HEK293 (cell line): ENCODE measurements at regions not wholly inside any gene's neighbourhood (a gene's known extent, or its start where the extent isn't known, plus 50 kb on each side); places are given as distances from the start of the nearest gene placed in this dataset.

Experiments
- CTCF ChIA-PET: fragments of 350-600 bp; formaldehyde crosslinking; extraction: SDS; loops from one replicate; lab custom pipeline; 2021; ENCODE audit warnings: antibody characterized with exemption; lab: Yijun Ruan, JAX
- POLR2A ChIA-PET: fragments of 300-600 bp; formaldehyde crosslinking; extraction: SDS; loops from one replicate; lab custom pipeline; 2020; ENCODE audit warnings: antibody characterized with exemption, inconsistent platforms; lab: Yijun Ruan, JAX
- H3K27ac ChIP-seq: fragments of 200-500 bp; sonication (Bioruptor generic); 2 replicates; pipeline ENCODE4 v1.5.1; 2014; ENCODE audit warnings: low read depth, low read length, control low read depth, inconsistent platforms; ENCODE audit errors: extremely low read depth
- H3K36me3 ChIP-seq, 2 experiments: fragments of 200-500 bp in 1 of 2; sonication (Bioruptor generic) in 1 of 2; 1 replicate in 1 of 2; 2 replicates in 1 of 2; pipeline ENCODE4 v1.5.1; 2014 to 2017; ENCODE audit warnings: inconsistent platforms in 2 of 2, low read length in 2 of 2; ENCODE audit not compliant: control insufficient read depth in 2 of 2, insufficient read depth in 1 of 2
- H3K4me1 ChIP-seq: fragments of 200-500 bp; sonication (Bioruptor generic); 2 replicates; pipeline ENCODE4 v1.5.1; 2014; ENCODE audit warnings: mild to moderate bottlenecking, low read length, inconsistent platforms; ENCODE audit not compliant: control insufficient read depth, insufficient read depth
- H3K4me3 ChIP-seq: 2 replicates; pipeline ENCODE4 v1.5.1; 2011; ENCODE audit warnings: low read depth, mild to moderate bottlenecking, control low read depth, low read length, moderate library complexity
- H3K9me3 ChIP-seq: fragments of 200-500 bp; sonication (Bioruptor generic); 2 replicates; pipeline ENCODE4 v1.5.1; 2014; ENCODE audit warnings: low read depth, low read length, inconsistent platforms; ENCODE audit not compliant: control insufficient read depth, insufficient read depth
- GLIS1 ChIP-seq: fragments of 450-650 bp; formaldehyde crosslinking; IDR thresholded peaks from 2 replicates; pipeline ENCODE4 v1.5.1; 2016; ENCODE audit warnings: missing biosample characterization, missing genetic modification characterization
- KLF8 ChIP-seq: fragments of 450-650 bp; formaldehyde crosslinking; IDR thresholded peaks from 2 replicates; pipeline ENCODE4 v1.5.1; 2016; ENCODE audit warnings: missing biosample characterization, missing genetic modification characterization
- KLF9 ChIP-seq: fragments of 450-650 bp; formaldehyde crosslinking; IDR thresholded peaks from 2 replicates; pipeline ENCODE4 v1.5.1; 2016; ENCODE audit warnings: missing biosample characterization, missing genetic modification characterization, low read depth
- MYNN ChIP-seq: fragments of 450-650 bp; formaldehyde crosslinking; IDR thresholded peaks from 2 replicates; pipeline ENCODE4 v1.5.1; 2016; ENCODE audit warnings: missing biosample characterization, missing genetic modification characterization, borderline replicate concordance
- ZBTB11 ChIP-seq: fragments of 450-650 bp; formaldehyde crosslinking; conservative IDR thresholded peaks from 2 replicates; pipeline ENCODE4 v1.5.1; 2016; ENCODE audit warnings: low read depth, missing biosample characterization, missing genetic modification characterization
- ZBTB17 ChIP-seq: fragments of 450-650 bp; formaldehyde crosslinking; IDR thresholded peaks from 2 replicates; pipeline ENCODE4 v1.5.1; 2016; ENCODE audit warnings: missing biosample characterization, missing genetic modification characterization
- ZIC2 ChIP-seq: fragments of 450-650 bp; formaldehyde crosslinking; IDR thresholded peaks from 2 replicates; pipeline ENCODE4 v1.5.1; 2016; ENCODE audit warnings: missing biosample characterization, missing genetic modification characterization
- ZNF132 ChIP-seq: fragments of 450-650 bp; formaldehyde crosslinking; IDR thresholded peaks from 2 replicates; pipeline ENCODE4 v1.5.1; 2017; ENCODE audit warnings: missing biosample characterization, missing genetic modification characterization, borderline replicate concordance
- ZNF146 ChIP-seq: fragments of 450-650 bp; formaldehyde crosslinking; IDR thresholded peaks from 2 replicates; pipeline ENCODE4 v1.5.1; 2016; ENCODE audit warnings: missing biosample characterization, missing genetic modification characterization
- ZNF148 ChIP-seq: fragments of 450-650 bp; formaldehyde crosslinking; IDR thresholded peaks from 2 replicates; pipeline ENCODE4 v1.5.0; 2017; ENCODE audit warnings: missing biosample characterization, missing genetic modification characterization, borderline replicate concordance
- ZNF184 ChIP-seq: fragments of 450-650 bp; IDR thresholded peaks from 2 replicates; pipeline ENCODE4 v1.5.1; 2018; ENCODE audit warnings: missing biosample characterization, mild to moderate bottlenecking, missing genetic modification characterization
- ZNF302 ChIP-seq: fragments of 450-650 bp; formaldehyde crosslinking; IDR thresholded peaks from 2 replicates; pipeline ENCODE4 v1.5.1; 2016; ENCODE audit warnings: missing biosample characterization, missing genetic modification characterization, low read depth
- ZNF501 ChIP-seq: fragments of 450-650 bp; formaldehyde crosslinking; IDR thresholded peaks from 2 replicates; pipeline ENCODE4 v1.5.1; 2016; ENCODE audit warnings: missing biosample characterization, missing genetic modification characterization
- ZNF629 ChIP-seq: fragments of 450-650 bp; formaldehyde crosslinking; IDR thresholded peaks from 2 replicates; pipeline ENCODE4 v1.5.1; 2017; ENCODE audit warnings: missing biosample characterization, missing genetic modification characterization
- ZNF645 ChIP-seq: fragments of 450-650 bp; formaldehyde crosslinking; IDR thresholded peaks from 2 replicates; pipeline ENCODE4; 2016; ENCODE audit warnings: missing biosample characterization, missing genetic modification characterization
- ZNF660 ChIP-seq: fragments of 450-650 bp; IDR thresholded peaks from 2 replicates; pipeline ENCODE4 v1.5.1; 2018; ENCODE audit warnings: missing biosample characterization, mild to moderate bottlenecking, missing genetic modification characterization
- ZNF677 ChIP-seq: fragments of 450-650 bp; IDR thresholded peaks from 2 replicates; pipeline ENCODE4 v1.5.0; 2018; ENCODE audit warnings: missing biosample characterization, mild to moderate bottlenecking, missing genetic modification characterization, moderate library complexity
- ZSCAN30 ChIP-seq: fragments of 450-650 bp; IDR thresholded peaks from 2 replicates; pipeline ENCODE4 v1.5.1; 2018; ENCODE audit warnings: missing biosample characterization, mild to moderate bottlenecking, missing genetic modification characterization, moderate library complexity
- ZXDB ChIP-seq: fragments of 450-650 bp; formaldehyde crosslinking; IDR thresholded peaks from 2 replicates; pipeline ENCODE4 v1.5.1; 2016; ENCODE audit warnings: missing biosample characterization, missing genetic modification characterization
- TF ChIP-seq, protein P1 (sequence below): fragments of 450-650 bp; formaldehyde crosslinking; IDR thresholded peaks from 2 replicates; pipeline ENCODE4 v1.5.1; 2016; ENCODE audit warnings: missing biosample characterization, missing genetic modification characterization, borderline replicate concordance
- TF ChIP-seq, protein P2 (sequence below): fragments of 450-650 bp; formaldehyde crosslinking; IDR thresholded peaks from 2 replicates; pipeline ENCODE4 v1.5.1; 2017; ENCODE audit warnings: missing biosample characterization, missing genetic modification characterization

GRCh38 chr21:27257908-27258556, 291.1 kb upstream of the ADAMTS5 start (continued):
- TF ChIP-seq, protein P1, sequence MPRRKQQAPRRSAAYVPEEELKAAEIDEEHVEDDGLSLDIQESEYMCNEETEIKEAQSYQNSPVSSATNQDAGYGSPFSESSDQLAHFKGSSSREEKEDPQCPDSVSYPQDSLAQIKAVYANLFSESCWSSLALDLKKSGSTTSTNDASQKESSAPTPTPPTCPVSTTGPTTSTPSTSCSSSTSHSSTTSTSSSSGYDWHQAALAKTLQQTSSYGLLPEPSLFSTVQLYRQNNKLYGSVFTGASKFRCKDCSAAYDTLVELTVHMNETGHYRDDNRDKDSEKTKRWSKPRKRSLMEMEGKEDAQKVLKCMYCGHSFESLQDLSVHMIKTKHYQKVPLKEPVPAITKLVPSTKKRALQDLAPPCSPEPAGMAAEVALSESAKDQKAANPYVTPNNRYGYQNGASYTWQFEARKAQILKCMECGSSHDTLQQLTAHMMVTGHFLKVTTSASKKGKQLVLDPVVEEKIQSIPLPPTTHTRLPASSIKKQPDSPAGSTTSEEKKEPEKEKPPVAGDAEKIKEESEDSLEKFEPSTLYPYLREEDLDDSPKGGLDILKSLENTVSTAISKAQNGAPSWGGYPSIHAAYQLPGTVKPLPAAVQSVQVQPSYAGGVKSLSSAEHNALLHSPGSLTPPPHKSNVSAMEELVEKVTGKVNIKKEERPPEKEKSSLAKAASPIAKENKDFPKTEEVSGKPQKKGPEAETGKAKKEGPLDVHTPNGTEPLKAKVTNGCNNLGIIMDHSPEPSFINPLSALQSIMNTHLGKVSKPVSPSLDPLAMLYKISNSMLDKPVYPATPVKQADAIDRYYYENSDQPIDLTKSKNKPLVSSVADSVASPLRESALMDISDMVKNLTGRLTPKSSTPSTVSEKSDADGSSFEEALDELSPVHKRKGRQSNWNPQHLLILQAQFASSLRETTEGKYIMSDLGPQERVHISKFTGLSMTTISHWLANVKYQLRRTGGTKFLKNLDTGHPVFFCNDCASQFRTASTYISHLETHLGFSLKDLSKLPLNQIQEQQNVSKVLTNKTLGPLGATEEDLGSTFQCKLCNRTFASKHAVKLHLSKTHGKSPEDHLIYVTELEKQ (tag by site-specific recombination), result no peak
- no peak for TF ChIP-seq ZBTB11 (tag by site-specific recombination)
- TF ChIP-seq KLF8 (tag by site-specific recombination), result no peak
- TF ChIP-seq ZNF677 (tag by site-specific recombination), result no peak
- TF ChIP-seq ZNF629 (tag by site-specific recombination), result no peak
- TF ChIP-seq, all 188 proteins: peak for 0

- H3K4me1 ChIP-seq, result no peaks in the 10 kb centered on the region
- CTCF ChIA-PET, result no interaction called here
- POLR2A ChIA-PET, result no interaction called here
- no peak for TF ChIP-seq ZNF184 (tag by site-specific recombination)
- no peak for TF ChIP-seq ZNF148 (tag by site-specific recombination)
- TF ChIP-seq ZIC2, result no peak
- TF ChIP-seq ZNF146, result no peak
- no peak for TF ChIP-seq ZBTB17 (tag by site-specific recombination)
- TF ChIP-seq ZNF302 (tag by site-specific recombination), result no peak
- no peak for TF ChIP-seq ZNF660 (tag by site-specific recombination)
- TF ChIP-seq KLF9 (tag by site-specific recombination), result no peak
- TF ChIP-seq ZSCAN30 (tag by site-specific recombination), result no peak
- no peak for TF ChIP-seq ZNF132 (tag by site-specific recombination)
- no peak for TF ChIP-seq ZNF645
- no peak for TF ChIP-seq ZXDB (tag by site-specific recombination)
- TF ChIP-seq GLIS1 (tag by site-specific recombination), result no peak
- no peak for TF ChIP-seq MYNN (tag by site-specific recombination)
- TF ChIP-seq, protein P2, sequence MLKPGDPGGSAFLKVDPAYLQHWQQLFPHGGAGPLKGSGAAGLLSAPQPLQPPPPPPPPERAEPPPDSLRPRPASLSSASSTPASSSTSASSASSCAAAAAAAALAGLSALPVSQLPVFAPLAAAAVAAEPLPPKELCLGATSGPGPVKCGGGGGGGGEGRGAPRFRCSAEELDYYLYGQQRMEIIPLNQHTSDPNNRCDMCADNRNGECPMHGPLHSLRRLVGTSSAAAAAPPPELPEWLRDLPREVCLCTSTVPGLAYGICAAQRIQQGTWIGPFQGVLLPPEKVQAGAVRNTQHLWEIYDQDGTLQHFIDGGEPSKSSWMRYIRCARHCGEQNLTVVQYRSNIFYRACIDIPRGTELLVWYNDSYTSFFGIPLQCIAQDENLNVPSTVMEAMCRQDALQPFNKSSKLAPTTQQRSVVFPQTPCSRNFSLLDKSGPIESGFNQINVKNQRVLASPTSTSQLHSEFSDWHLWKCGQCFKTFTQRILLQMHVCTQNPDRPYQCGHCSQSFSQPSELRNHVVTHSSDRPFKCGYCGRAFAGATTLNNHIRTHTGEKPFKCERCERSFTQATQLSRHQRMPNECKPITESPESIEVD (tag by site-specific recombination), result no peak
- TF ChIP-seq ZNF501 (tag by site-specific recombination), result no peak
- no peak overlapping the region for H3K27ac ChIP-seq
- H3K4me3 ChIP-seq, result no peak overlapping the region
- no peaks in the 10 kb centered on the region for H3K9me3 ChIP-seq
- no peaks in the 10 kb centered on the region for H3K36me3 ChIP-seq
These were observed 290.3 kb upstream of the ADAMTS5 start for GRCh38 chr21:27257226-27257625.
